HUES6 (cell line): ENCODE measurements at regions not wholly inside any gene's neighbourhood (a gene's known extent, or its start where the extent isn't known, plus 50 kb on each side); places are given as distances from the start of the nearest gene placed in this dataset.

Experiments
- H3K27ac ChIP-seq: 2 replicates; pipeline ENCODE4 v1.7.0; 2013; ENCODE audit warnings: low read depth, mild to moderate bottlenecking, low read length, inconsistent platforms
- H3K27me3 ChIP-seq: 2 replicates; pipeline ENCODE4 v1.6.1; 2013; ENCODE audit warnings: low read length; ENCODE audit not compliant: control insufficient read depth, insufficient read depth
- H3K36me3 ChIP-seq: 2 replicates; pipeline ENCODE4 v1.6.1; 2013; ENCODE audit warnings: low read length; ENCODE audit not compliant: control insufficient read depth, insufficient read depth
- H3K4me1 ChIP-seq: 2 replicates; pipeline ENCODE4 v1.6.1; 2013; ENCODE audit warnings: low read length; ENCODE audit not compliant: control insufficient read depth, insufficient read depth
- H3K4me3 ChIP-seq: 2 replicates; pipeline ENCODE4 v1.5.1; 2013; ENCODE audit warnings: low read depth, low read length
- H3K9ac ChIP-seq: one replicate; pipeline ENCODE4 v1.6.1; 2013; ENCODE audit warnings: mild to moderate bottlenecking, low read length
- H3K9me3 ChIP-seq: 2 replicates; pipeline ENCODE4 v1.6.1; 2013; ENCODE audit warnings: low read depth, low read length; ENCODE audit not compliant: control insufficient read depth, insufficient read depth

GRCh38 chr13:55263045-55263444, 1877.7 kb upstream of the PRR20A start:
- H3K9me3 ChIP-seq: no peaks in the 10 kb centered on the region
- no peaks in the 10 kb centered on the region for H3K27me3 ChIP-seq
- H3K36me3 ChIP-seq: no peaks in the 10 kb centered on the region
- H3K4me3 ChIP-seq: no peak overlapping the region
- no peak overlapping the region for H3K9ac ChIP-seq
- H3K4me1 ChIP-seq: peaks cover 7% of the 10 kb centered on the region
- no peak overlapping the region for H3K27ac ChIP-seq

GRCh38 chr13:55266644-55267043, 1874.1 kb upstream of the PRR20A start:
- Histone ChIP-seq H3K27me3 (no peaks in the 10 kb centered on the region), H3K9ac (no peak overlapping the region), H3K4me3 (no peak overlapping the region), H3K4me1 (peaks cover 10% of the 10 kb centered on the region), H3K9me3 (no peaks in the 10 kb centered on the region), H3K27ac (no peak overlapping the region), H3K36me3 (no peaks in the 10 kb centered on the region)

- no peaks in the 10 kb centered on the region for H3K4me1 ChIP-seq
Observed at GRCh38 chr13:55298201-55298600, 1842.5 kb upstream of the PRR20A start.

GRCh38 chr13:55302568-55302967, 1838.2 kb upstream of the PRR20A start:
- Histone ChIP-seq H3K36me3 (no peaks in the 10 kb centered on the region), H3K4me3 (no peak overlapping the region), H3K9me3 (no peaks in the 10 kb centered on the region), H3K4me1 (no peaks in the 10 kb centered on the region), H3K9ac (no peak overlapping the region), H3K27ac (no peak overlapping the region), H3K27me3 (no peaks in the 10 kb centered on the region)

More at GRCh38 chr13:55298201-55298600, 1842.5 kb upstream of the PRR20A start:
- no peaks in the 10 kb centered on the region for H3K36me3 ChIP-seq
- no peaks in the 10 kb centered on the region for H3K27me3 ChIP-seq
- H3K9ac ChIP-seq: no peak overlapping the region
- no peak overlapping the region for H3K4me3 ChIP-seq
- H3K9me3 ChIP-seq: peaks cover 5% of the 10 kb centered on the region; the same call in 1 of the 2 replicates
- no peak overlapping the region for H3K27ac ChIP-seq

GRCh38 chr13:55307909-55308308, 1832.8 kb upstream of the PRR20A start:
- Histone ChIP-seq H3K36me3 (no peaks in the 10 kb centered on the region), H3K27me3 (no peaks in the 10 kb centered on the region), H3K9ac (no peak overlapping the region), H3K4me3 (no peak overlapping the region), H3K4me1 (no peaks in the 10 kb centered on the region), H3K9me3 (no peaks in the 10 kb centered on the region), H3K27ac (no peak overlapping the region)

- Histone ChIP-seq H3K4me3 (no peak overlapping the region), H3K27me3 (no peaks in the 10 kb centered on the region), H3K9ac (no peak overlapping the region), H3K9me3 (no peaks in the 10 kb centered on the region), H3K27ac (no peak overlapping the region), H3K36me3 (no peaks in the 10 kb centered on the region), H3K4me1 (no peaks in the 10 kb centered on the region)
Observed at GRCh38 chr13:55341891-55342290, 1798.8 kb upstream of the PRR20A start.

GRCh38 chr13:55345224-55345623, 1795.5 kb upstream of the PRR20A start:
- Histone ChIP-seq H3K9ac (no peak overlapping the region), H3K4me3 (no peak overlapping the region), H3K27ac (no peak overlapping the region), H3K4me1 (no peaks in the 10 kb centered on the region), H3K9me3 (no peaks in the 10 kb centered on the region), H3K27me3 (no peaks in the 10 kb centered on the region), H3K36me3 (no peaks in the 10 kb centered on the region)

GRCh38 chr13:55347528-55347927, 1793.2 kb upstream of the PRR20A start:
- H3K27me3 ChIP-seq: no peaks in the 10 kb centered on the region

GRCh38 chr13:55359067-55359466, 1781.7 kb upstream of the PRR20A start:
- H3K36me3 ChIP-seq: no peaks in the 10 kb centered on the region
- no peak overlapping the region for H3K27ac ChIP-seq
- H3K9me3 ChIP-seq: no peaks in the 10 kb centered on the region
- H3K27me3 ChIP-seq: no peaks in the 10 kb centered on the region
- no peaks in the 10 kb centered on the region for H3K4me1 ChIP-seq
- no peak overlapping the region for H3K4me3 ChIP-seq
- H3K9ac ChIP-seq: no peak overlapping the region

More at GRCh38 chr13:55347528-55347927, 1793.2 kb upstream of the PRR20A start:
- Histone ChIP-seq H3K9ac (no peak overlapping the region), H3K4me1 (no peaks in the 10 kb centered on the region), H3K9me3 (no peaks in the 10 kb centered on the region), H3K4me3 (no peak overlapping the region), H3K36me3 (no peaks in the 10 kb centered on the region), H3K27ac (no peak overlapping the region)

GRCh38 chr13:55361141-55361540, 1779.6 kb upstream of the PRR20A start:
- Histone ChIP-seq H3K9me3 (no peaks in the 10 kb centered on the region), H3K36me3 (no peaks in the 10 kb centered on the region), H3K9ac (no peak overlapping the region), H3K4me3 (no peak overlapping the region), H3K27ac (no peak overlapping the region), H3K4me1 (no peaks in the 10 kb centered on the region), H3K27me3 (no peaks in the 10 kb centered on the region)

- H3K36me3 ChIP-seq: no peaks in the 10 kb centered on the region
- no peak overlapping the region for H3K9ac ChIP-seq
- H3K27ac ChIP-seq: no peak overlapping the region
- H3K9me3 ChIP-seq: no peaks in the 10 kb centered on the region
- no peaks in the 10 kb centered on the region for H3K27me3 ChIP-seq
- no peaks in the 10 kb centered on the region for H3K4me1 ChIP-seq
- no peak overlapping the region for H3K4me3 ChIP-seq
Observed at GRCh38 chr13:55366676-55367075, 1774.0 kb upstream of the PRR20A start.

GRCh38 chr13:55394470-55394869, 1746.2 kb upstream of the PRR20A start:
- Histone ChIP-seq H3K9ac (no peak overlapping the region), H3K4me3 (no peak overlapping the region), H3K4me1 (no peaks in the 10 kb centered on the region), H3K36me3 (no peaks in the 10 kb centered on the region), H3K27ac (no peak overlapping the region), H3K27me3 (no peaks in the 10 kb centered on the region), H3K9me3 (no peaks in the 10 kb centered on the region)
